ENCODE measurements at regions not wholly inside any gene's neighbourhood (a gene's known extent, or its start where the extent isn't known, plus 50 kb on each side); places are given as distances from the start of the nearest gene placed in this dataset.
A peak's percentile ranks its signal among the peaks of the same experiment; 100 is the strongest.

- no peak for DNase-seq (ENCODE audit: low read depth in 2 of 2)
These were observed 161.0 kb upstream of the PMFBP1 start for GRCh38 chr16:72332926-72333325.

- DNase-seq (ENCODE audit: low read depth in 2 of 2), result no peak
These were observed 152.6 kb upstream of the PMFBP1 start for GRCh38 chr16:72324578-72324977.

GRCh38 chr16:72317446-72317845, 145.5 kb upstream of the PMFBP1 start:
- DNase-seq (ENCODE audit: low read depth in 2 of 2), result no peak

GRCh38 chr16:72313903-72314302, 141.9 kb upstream of the PMFBP1 start:
- no peak for DNase-seq (ENCODE audit: low read depth in 2 of 2)

GRCh38 chr16:72312828-72313227, 140.9 kb upstream of the PMFBP1 start:
- DNase-seq (ENCODE audit: low read depth in 2 of 2), result peak; percentile 73 to 81

- DNase-seq (ENCODE audit: low read depth in 2 of 2), result no peak
These were observed 139.5 kb upstream of the PMFBP1 start for GRCh38 chr16:72311426-72311825.

- DNase-seq (ENCODE audit: low read depth in 2 of 2), result no peak
These were observed 137.0 kb upstream of the PMFBP1 start for GRCh38 chr16:72309001-72309400.

GRCh38 chr16:72308396-72308795, 136.4 kb upstream of the PMFBP1 start:
- no peak for DNase-seq (ENCODE audit: low read depth in 2 of 2)

GRCh38 chr16:72302332-72302731, 130.4 kb upstream of the PMFBP1 start:
- DNase-seq (ENCODE audit: low read depth in 2 of 2), result no peak

GRCh38 chr16:72301523-72302236, 129.7 kb upstream of the PMFBP1 start:
- no peak for DNase-seq (ENCODE audit: low read depth in 2 of 2)

- no peak for DNase-seq (ENCODE audit: low read depth in 2 of 2)
These were observed 128.9 kb upstream of the PMFBP1 start for GRCh38 chr16:72300892-72301291.

- no peak for DNase-seq (ENCODE audit: low read depth in 2 of 2)
These were observed 127.8 kb upstream of the PMFBP1 start for GRCh38 chr16:72299684-72300243.

GRCh38 chr16:72298961-72299360, 127.0 kb upstream of the PMFBP1 start:
- DNase-seq (ENCODE audit: low read depth in 2 of 2), result no peak

- no peak for DNase-seq (ENCODE audit: low read depth in 2 of 2)
These were observed 124.0 kb upstream of the PMFBP1 start for GRCh38 chr16:72295914-72296313.

- peak; percentile 97 to 98 for DNase-seq (ENCODE audit: low read depth in 2 of 2)
These were observed 119.6 kb upstream of the PMFBP1 start for GRCh38 chr16:72291531-72291981.

GRCh38 chr16:72291121-72291520, 119.2 kb upstream of the PMFBP1 start:
- DNase-seq (ENCODE audit: low read depth in 2 of 2), result peak; percentile 80 to 83

- DNase-seq (ENCODE audit: low read depth in 2 of 2), result no peak
These were observed 115.7 kb upstream of the PMFBP1 start for GRCh38 chr16:72287649-72288048.

GRCh38 chr16:72286936-72287620, 115.1 kb upstream of the PMFBP1 start:
- no peak for DNase-seq (ENCODE audit: low read depth in 2 of 2)

- DNase-seq (ENCODE audit: low read depth in 2 of 2), result no peak
These were observed 113.8 kb upstream of the PMFBP1 start for GRCh38 chr16:72285728-72286127.

GRCh38 chr16:72285324-72285723, 113.4 kb upstream of the PMFBP1 start:
- no peak for DNase-seq (ENCODE audit: low read depth in 2 of 2)

GRCh38 chr16:72284042-72284789, 112.3 kb upstream of the PMFBP1 start:
- DNase-seq (ENCODE audit: low read depth in 2 of 2), result no peak

GRCh38 chr16:72282362-72282761, 110.4 kb upstream of the PMFBP1 start:
- DNase-seq (ENCODE audit: low read depth in 2 of 2), result no peak
